HepG2 (cell line): ENCODE measurements at regions not wholly inside any gene's neighbourhood (a gene's known extent, or its start where the extent isn't known, plus 50 kb on each side); places are given as distances from the start of the nearest gene placed in this dataset.

Experiments
- ATM ChIP-seq: fragments of 450-650 bp; IDR thresholded peaks from 2 replicates; pipeline ENCODE4 v1.7.1; 2017; ENCODE audit warnings: mild to moderate bottlenecking, borderline replicate concordance
- ESRRA ChIP-seq: sonication (generic); formaldehyde crosslinking; IDR thresholded peaks from 2 replicates; pipeline ENCODE4 v1.5.1; 2020; ENCODE audit warnings: mild to moderate bottlenecking, low read depth, missing genetic modification reagents
- EZH2 ChIP-seq: conservative IDR thresholded peaks from 2 replicates; pipeline ENCODE4 v1.6.1; 2012; ENCODE audit warnings: mild to moderate bottlenecking, low read depth, low read length, moderate library complexity
- MAFG ChIP-seq: sonication (generic); formaldehyde crosslinking; IDR thresholded peaks from 2 replicates; pipeline ENCODE4 v1.5.1; 2020; ENCODE audit warnings: mild to moderate bottlenecking, missing genetic modification reagents
- NFATC3 ChIP-seq: sonication (generic); formaldehyde crosslinking; IDR thresholded peaks from 2 replicates; pipeline ENCODE4 v1.5.1; 2020; ENCODE audit warnings: mild to moderate bottlenecking, missing genetic modification reagents
- TAF1 ChIP-seq: sonication (generic); formaldehyde crosslinking; IDR thresholded peaks from 2 replicates; pipeline ENCODE4 v1.4.0; 2020; ENCODE audit warnings: missing genetic modification reagents
- ZNF232 ChIP-seq: sonication (generic); formaldehyde crosslinking; IDR thresholded peaks from 2 replicates; pipeline ENCODE4 v1.4.0; 2020; ENCODE audit warnings: missing genetic modification reagents, borderline replicate concordance
- ZNF274 ChIP-seq: sonication (generic); formaldehyde crosslinking; IDR thresholded peaks from 2 replicates; pipeline ENCODE4 v1.5.1; 2020; ENCODE audit warnings: mild to moderate bottlenecking, missing genetic modification reagents
- TF ChIP-seq, protein P1 (sequence below): sonication (generic); formaldehyde crosslinking; IDR thresholded peaks from 2 replicates; pipeline ENCODE4 v1.5.0; 2020; ENCODE audit warnings: mild to moderate bottlenecking, missing genetic modification reagents, moderate library complexity

DNA sequence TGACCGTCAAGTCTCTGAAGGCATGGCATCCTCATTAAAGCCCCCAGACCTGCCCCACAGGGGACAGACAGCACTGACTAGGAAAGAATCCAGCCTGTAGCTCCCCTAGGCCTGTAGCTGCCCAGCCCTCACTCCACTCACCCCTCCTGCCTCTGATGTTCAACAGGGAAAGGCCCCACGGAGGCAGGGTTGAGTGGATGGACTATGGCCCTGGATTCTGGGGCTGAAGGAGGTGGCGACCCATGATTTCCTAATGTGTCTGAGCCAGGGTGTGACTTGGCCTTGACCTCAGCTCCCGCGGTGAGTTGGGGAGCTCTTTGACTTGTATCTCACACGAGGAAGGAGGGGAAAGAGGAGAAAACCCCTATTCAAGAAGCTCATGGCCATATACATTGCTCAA, 238.5 kb upstream of the CSF3R start:
- TF ChIP-seq NFATC3 (CRISPR knock-in tag): no peak
- no peak for TF ChIP-seq ATM
- no peak for TF ChIP-seq ZNF274 (CRISPR knock-in tag)
- TF ChIP-seq EZH2: no peak
- TF ChIP-seq ZNF232: no peak
- TF ChIP-seq, protein P1, sequence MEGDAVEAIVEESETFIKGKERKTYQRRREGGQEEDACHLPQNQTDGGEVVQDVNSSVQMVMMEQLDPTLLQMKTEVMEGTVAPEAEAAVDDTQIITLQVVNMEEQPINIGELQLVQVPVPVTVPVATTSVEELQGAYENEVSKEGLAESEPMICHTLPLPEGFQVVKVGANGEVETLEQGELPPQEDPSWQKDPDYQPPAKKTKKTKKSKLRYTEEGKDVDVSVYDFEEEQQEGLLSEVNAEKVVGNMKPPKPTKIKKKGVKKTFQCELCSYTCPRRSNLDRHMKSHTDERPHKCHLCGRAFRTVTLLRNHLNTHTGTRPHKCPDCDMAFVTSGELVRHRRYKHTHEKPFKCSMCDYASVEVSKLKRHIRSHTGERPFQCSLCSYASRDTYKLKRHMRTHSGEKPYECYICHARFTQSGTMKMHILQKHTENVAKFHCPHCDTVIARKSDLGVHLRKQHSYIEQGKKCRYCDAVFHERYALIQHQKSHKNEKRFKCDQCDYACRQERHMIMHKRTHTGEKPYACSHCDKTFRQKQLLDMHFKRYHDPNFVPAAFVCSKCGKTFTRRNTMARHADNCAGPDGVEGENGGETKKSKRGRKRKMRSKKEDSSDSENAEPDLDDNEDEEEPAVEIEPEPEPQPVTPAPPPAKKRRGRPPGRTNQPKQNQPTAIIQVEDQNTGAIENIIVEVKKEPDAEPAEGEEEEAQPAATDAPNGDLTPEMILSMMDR (CRISPR knock-in tag): no peak
- no peak for TF ChIP-seq TAF1 (CRISPR knock-in tag)
- no peak for TF ChIP-seq MAFG (CRISPR knock-in tag)
- no peak for TF ChIP-seq ESRRA (CRISPR knock-in tag)
